CD4-positive, CD25-positive, alpha-beta regulatory T cell (primary cell): ENCODE measurements at regions not wholly inside any gene's neighbourhood (a gene's known extent, or its start where the extent isn't known, plus 50 kb on each side); places are given as distances from the start of the nearest gene placed in this dataset.

Experiments
- ATAC-seq, 2 donors: fragments of 150-1000 bp; cut with Tn5 transposase; one replicate each; pipeline ENCODE4 v1.10.0; 2021; ENCODE audit warnings: low read depth in 2 of 2, moderate number of reproducible peaks in 2 of 2, moderate library complexity in 1 of 2
- DNase-seq, 3 donors: peaks; one replicate each; pipeline versions ENCODE4 v3.0.0 to v3.0.0-alpha.2; 2012 to 2022; ENCODE audit warnings: mixed read lengths in 1 of 3
- H3K27ac ChIP-seq: one replicate; pipeline ENCODE4 v1.7.0; 2013; ENCODE audit warnings: mild to moderate bottlenecking, low read length; ENCODE audit not compliant: insufficient read depth, poor library complexity, severe bottlenecking
- H3K27me3 ChIP-seq: one replicate; pipeline ENCODE4 v1.7.0; 2013; ENCODE audit warnings: low read length; ENCODE audit not compliant: control insufficient read depth, insufficient read depth
- H3K36me3 ChIP-seq: one replicate; pipeline ENCODE4 v1.7.0; 2013; ENCODE audit warnings: mild to moderate bottlenecking, low read length, moderate library complexity; ENCODE audit not compliant: control insufficient read depth, insufficient read depth
- H3K4me1 ChIP-seq: 2 replicates; pipeline ENCODE4 v1.7.0; 2013; ENCODE audit warnings: mild to moderate bottlenecking, low read length; ENCODE audit not compliant: insufficient read depth, control insufficient read depth, poor library complexity, severe bottlenecking
- H3K4me3 ChIP-seq: one replicate; pipeline ENCODE4 v1.7.0; 2013; ENCODE audit warnings: low read depth, mild to moderate bottlenecking, low read length, moderate library complexity
- H3K9me3 ChIP-seq, 2 experiments: 1 replicate in 1 of 2; 2 replicates in 1 of 2; pipeline ENCODE4 v1.7.0; 2013; ENCODE audit warnings: low read length in 2 of 2, mild to moderate bottlenecking in 1 of 2, moderate library complexity in 1 of 2; ENCODE audit not compliant: control insufficient read depth in 2 of 2
- H3K27ac Mint-ChIP-seq, 3 donors: one replicate each; pipeline ENCODE4 v1.8.0; 2020 to 2022; ENCODE audit warnings: mild to moderate bottlenecking in 3 of 3, mixed read lengths in 3 of 3, moderate library complexity in 2 of 3
- H3K27me3 Mint-ChIP-seq: one replicate; pipeline ENCODE4 v1.8.0; 2022; ENCODE audit warnings: mild to moderate bottlenecking, mixed read lengths
- H3K36me3 Mint-ChIP-seq: one replicate; pipeline ENCODE4 v1.8.0; 2020; ENCODE audit warnings: mixed read lengths
- H3K4me1 Mint-ChIP-seq, 4 donors: one replicate each; pipeline ENCODE4 v1.8.0; 2020 to 2022; ENCODE audit warnings: mixed read lengths in 4 of 4, mild to moderate bottlenecking in 1 of 4
- H3K4me3 Mint-ChIP-seq, 4 donors: one replicate each; pipeline ENCODE4 v1.8.0; 2020 to 2022; ENCODE audit warnings: mild to moderate bottlenecking in 4 of 4, mixed read lengths in 4 of 4, moderate library complexity in 3 of 4
- H3K9me3 Mint-ChIP-seq, 7 donors: one replicate each; pipeline ENCODE4 v1.8.0; 2020 to 2022; ENCODE audit warnings: mixed read lengths in 7 of 7, mild to moderate bottlenecking in 3 of 7, moderate library complexity in 2 of 7

DNA sequence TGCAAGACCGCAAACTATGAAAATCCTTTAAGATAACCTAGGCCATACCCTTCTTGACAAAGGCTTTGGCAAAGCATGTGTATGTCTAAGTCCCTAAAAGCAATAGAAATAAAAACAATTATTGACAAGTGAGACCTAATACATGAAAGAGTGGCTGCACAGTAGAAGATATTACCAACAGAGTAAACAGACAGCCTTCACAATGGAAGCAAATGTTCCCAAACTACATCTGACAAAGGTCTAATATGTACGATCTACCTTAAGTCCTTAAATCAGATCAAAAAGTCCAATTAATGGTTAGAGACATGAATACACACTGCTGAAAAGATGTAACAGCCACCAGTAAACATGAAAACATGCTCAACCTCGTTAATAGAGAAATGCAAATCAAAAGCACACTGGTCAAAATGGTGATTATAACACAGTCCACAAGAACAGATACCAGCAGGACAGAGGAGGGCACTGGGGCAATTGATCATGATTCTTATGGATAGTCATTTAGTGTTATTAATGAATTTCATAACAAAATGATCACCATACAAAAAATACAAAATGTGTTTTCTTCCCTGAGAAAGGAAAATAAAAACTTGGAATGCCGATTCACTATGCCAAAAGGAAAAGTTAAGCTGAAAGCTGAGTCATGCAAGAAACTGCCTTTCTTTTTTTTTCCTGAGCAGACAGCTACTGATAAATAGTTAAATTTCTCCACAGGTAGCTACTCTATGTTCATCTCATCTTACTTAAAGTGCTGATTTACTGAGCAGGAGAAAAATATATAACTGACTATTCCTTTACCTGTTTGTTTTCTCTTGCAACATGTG lies 102.6 kb upstream of the VPREB1 start:
- no peaks in the 10 kb centered on the region for H3K4me1 Mint-ChIP-seq
- no peak overlapping the region for H3K4me3 Mint-ChIP-seq
- ATAC-seq (no peak), DNase-seq (no peak)
- H3K9me3 ChIP-seq, result no peaks in the 10 kb centered on the region
- no peaks in the 10 kb centered on the region for H3K36me3 Mint-ChIP-seq
- no peak overlapping the region for H3K27ac ChIP-seq
- H3K4me1 ChIP-seq, result no peaks in the 10 kb centered on the region
- H3K27me3 ChIP-seq, result peaks cover 38% of the 10 kb centered on the region
- no peaks in the 10 kb centered on the region for H3K9me3 Mint-ChIP-seq
- H3K4me3 ChIP-seq, result no peak overlapping the region
- no peaks in the 10 kb centered on the region for H3K36me3 ChIP-seq
- H3K27me3 Mint-ChIP-seq, result peaks cover 28% of the 10 kb centered on the region
- H3K27ac Mint-ChIP-seq, result no peak overlapping the region

GRCh38 chr22:22141031-22141430 lies 103.6 kb upstream of the VPREB1 start:
- no peaks in the 10 kb centered on the region for H3K4me1 Mint-ChIP-seq
- no peaks in the 10 kb centered on the region for H3K36me3 Mint-ChIP-seq

DNA sequence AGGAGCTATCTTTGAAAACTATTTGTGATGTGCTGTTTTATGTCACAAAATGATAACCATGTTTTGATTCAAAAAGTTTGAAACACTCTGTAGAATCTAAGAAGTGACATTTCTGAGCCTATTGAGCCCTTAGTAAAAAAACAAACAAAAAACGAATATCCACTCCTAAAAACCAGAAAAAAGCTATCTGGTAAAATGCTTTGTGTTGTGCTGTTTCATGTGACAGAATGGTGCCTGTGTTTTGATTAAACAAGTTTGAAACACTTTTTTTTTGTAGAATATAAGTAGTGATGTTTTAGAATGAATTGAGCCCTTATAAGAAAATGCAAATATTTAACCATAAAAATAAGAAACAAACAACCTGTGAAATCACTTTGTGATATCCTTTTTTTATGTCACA lies 105.2 kb upstream of the VPREB1 start:
- no peaks in the 10 kb centered on the region for H3K36me3 Mint-ChIP-seq
- H3K9me3 Mint-ChIP-seq, result peaks cover 0 to 2% (median 0%) of the 10 kb centered on the region in 7 donors
- H3K4me1 Mint-ChIP-seq, result no peaks in the 10 kb centered on the region
- ATAC-seq (no peak), DNase-seq (no peak)
- Histone ChIP-seq H3K4me3 (no peak overlapping the region), H3K4me1 (no peaks in the 10 kb centered on the region), H3K27me3 (peaks cover 38% of the 10 kb centered on the region), H3K9me3 (no peaks in the 10 kb centered on the region), H3K27ac (no peak overlapping the region), H3K36me3 (no peaks in the 10 kb centered on the region)
- H3K4me3 Mint-ChIP-seq, result no peak overlapping the region
- no peak overlapping the region for H3K27ac Mint-ChIP-seq
- peaks cover 34% of the 10 kb centered on the region for H3K27me3 Mint-ChIP-seq

More at GRCh38 chr22:22141031-22141430, 103.6 kb upstream of the VPREB1 start:
- H3K27ac Mint-ChIP-seq, result no peak overlapping the region
- ATAC-seq (no peak), DNase-seq (no peak)
- Histone ChIP-seq H3K36me3 (no peaks in the 10 kb centered on the region), H3K4me3 (no peak overlapping the region), H3K9me3 (no peaks in the 10 kb centered on the region), H3K27me3 (peaks cover 35% of the 10 kb centered on the region), H3K4me1 (no peaks in the 10 kb centered on the region), H3K27ac (no peak overlapping the region)
- H3K27me3 Mint-ChIP-seq, result peaks cover 31% of the 10 kb centered on the region
- H3K4me3 Mint-ChIP-seq, result no peak overlapping the region
- peaks cover 0 to 2% (median 0%) of the 10 kb centered on the region in 7 donors for H3K9me3 Mint-ChIP-seq

- no peaks in the 10 kb centered on the region for H3K36me3 ChIP-seq
- H3K4me3 Mint-ChIP-seq, result no peak overlapping the region
- no peaks in the 10 kb centered on the region for H3K36me3 Mint-ChIP-seq
- H3K9me3 Mint-ChIP-seq, result peaks cover 0 to 2% (median 0%) of the 10 kb centered on the region in 7 donors
- H3K4me1 ChIP-seq, result no peaks in the 10 kb centered on the region
- no peak overlapping the region for H3K4me3 ChIP-seq
- ATAC-seq, result no peak
- no peaks in the 10 kb centered on the region for H3K4me1 Mint-ChIP-seq
- no peak overlapping the region for H3K27ac Mint-ChIP-seq
- no peak overlapping the region for H3K27ac ChIP-seq
- H3K9me3 ChIP-seq, result no peaks in the 10 kb centered on the region
- H3K27me3 Mint-ChIP-seq, result peaks cover 29% of the 10 kb centered on the region
- no peak for DNase-seq
- H3K27me3 ChIP-seq, result peaks cover 37% of the 10 kb centered on the region
Observed at GRCh38 chr22:22138915-22139314, 105.7 kb upstream of the VPREB1 start.

DNA sequence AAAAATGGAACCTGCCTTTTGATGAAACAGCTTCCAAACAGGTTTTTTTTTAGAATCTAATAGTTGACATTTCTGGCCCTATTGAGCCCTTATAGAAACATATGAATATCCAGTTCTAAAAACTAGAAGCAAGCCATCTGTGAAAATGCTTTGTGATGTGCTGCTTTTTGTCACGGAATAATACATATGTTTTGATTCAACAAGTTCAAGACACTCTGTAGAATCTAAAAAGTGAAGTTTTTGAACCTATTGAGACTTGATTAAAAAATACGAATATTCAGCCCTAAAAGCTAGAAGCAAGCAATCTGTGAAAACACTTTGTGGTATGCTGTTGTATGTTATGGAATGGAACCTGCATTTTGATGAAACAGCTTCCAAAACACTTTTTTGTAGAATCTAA lies 106.7 kb upstream of the VPREB1 start:
- Histone ChIP-seq H3K27ac (no peak overlapping the region), H3K4me3 (no peak overlapping the region), H3K36me3 (no peaks in the 10 kb centered on the region), H3K27me3 (peaks cover 35% of the 10 kb centered on the region), H3K9me3 (no peaks in the 10 kb centered on the region), H3K4me1 (no peaks in the 10 kb centered on the region)
- Mint-ChIP-seq H3K36me3 (no peaks in the 10 kb centered on the region), H3K9me3 (peaks cover 0 to 2% (median 0%) of the 10 kb centered on the region in 7 donors), H3K27me3 (peaks cover 24% of the 10 kb centered on the region), H3K4me3 (no peak overlapping the region), H3K4me1 (no peaks in the 10 kb centered on the region), H3K27ac (no peak overlapping the region)
- no peak for DNase-seq
- no peak for ATAC-seq

DNA sequence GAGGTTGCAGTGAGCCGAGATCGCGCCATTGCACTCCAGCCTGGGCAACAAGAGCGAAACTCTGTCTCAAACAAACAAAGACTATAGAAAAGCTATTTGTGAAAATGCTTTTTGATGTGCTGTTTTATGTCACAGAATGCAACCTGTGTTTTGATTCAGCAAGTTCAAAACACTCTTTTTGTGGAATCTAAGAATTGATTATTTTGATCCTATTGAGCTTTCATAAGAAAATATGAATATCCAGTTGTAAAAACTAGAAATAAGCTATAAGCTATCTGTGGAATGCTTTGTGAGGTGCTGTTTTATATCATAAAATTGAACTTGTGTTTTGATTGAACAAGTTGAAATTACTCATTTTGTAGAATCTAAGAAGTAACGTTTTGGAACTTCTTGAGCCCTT lies 110.7 kb upstream of the VPREB1 start:
- no peaks in the 10 kb centered on the region for H3K4me1 ChIP-seq
- no peak overlapping the region for H3K4me3 ChIP-seq
- no peak for ATAC-seq
- no peak overlapping the region for H3K27ac Mint-ChIP-seq
- DNase-seq, result no peak
- no peaks in the 10 kb centered on the region for H3K36me3 Mint-ChIP-seq
- peaks cover 9% of the 10 kb centered on the region for H3K27me3 ChIP-seq
- H3K27ac ChIP-seq, result no peak overlapping the region
- no peak overlapping the region for H3K4me3 Mint-ChIP-seq
- H3K36me3 ChIP-seq, result no peaks in the 10 kb centered on the region
- H3K9me3 ChIP-seq, result no peaks in the 10 kb centered on the region
- H3K27me3 Mint-ChIP-seq, result peaks cover 28% of the 10 kb centered on the region
- no peaks in the 10 kb centered on the region for H3K4me1 Mint-ChIP-seq
- H3K9me3 Mint-ChIP-seq, result peaks cover 0 to 2% (median 0%) of the 10 kb centered on the region in 7 donors

GRCh38 chr22:22130953-22131608 lies 113.5 kb upstream of the VPREB1 start:
- Mint-ChIP-seq H3K4me1 (no peaks in the 10 kb centered on the region), H3K4me3 (no peak overlapping the region), H3K36me3 (no peaks in the 10 kb centered on the region), H3K27ac (no peak overlapping the region), H3K9me3 (peaks cover 0 to 2% (median 0%) of the 10 kb centered on the region in 7 donors), H3K27me3 (peaks cover 21% of the 10 kb centered on the region)
- Histone ChIP-seq H3K4me3 (no peak overlapping the region), H3K27ac (no peak overlapping the region), H3K9me3 (no peaks in the 10 kb centered on the region), H3K27me3 (peaks cover 3% of the 10 kb centered on the region), H3K36me3 (no peaks in the 10 kb centered on the region), H3K4me1 (no peaks in the 10 kb centered on the region)
- no peak for ATAC-seq
- no peak for DNase-seq

GRCh38 chr22:22129387-22129786 lies 115.2 kb upstream of the VPREB1 start:
- H3K4me1 ChIP-seq, result no peaks in the 10 kb centered on the region
- no peaks in the 10 kb centered on the region for H3K27me3 ChIP-seq
- no peak for DNase-seq
- H3K9me3 Mint-ChIP-seq, result peaks cover 0 to 2% (median 0%) of the 10 kb centered on the region in 7 donors
- H3K27ac Mint-ChIP-seq, result no peak overlapping the region
- H3K9me3 ChIP-seq, result no peaks in the 10 kb centered on the region
- H3K4me3 Mint-ChIP-seq, result no peak overlapping the region
- ATAC-seq, result no peak
- peaks cover 14% of the 10 kb centered on the region for H3K27me3 Mint-ChIP-seq
- H3K27ac ChIP-seq, result no peak overlapping the region
- no peak overlapping the region for H3K4me3 ChIP-seq
- H3K36me3 ChIP-seq, result no peaks in the 10 kb centered on the region
- no peaks in the 10 kb centered on the region for H3K36me3 Mint-ChIP-seq
- no peaks in the 10 kb centered on the region for H3K4me1 Mint-ChIP-seq
